Neural cell (in vitro differentiated cells): ENCODE measurements at regions not wholly inside any gene's neighbourhood (a gene's known extent, or its start where the extent isn't known, plus 50 kb on each side); places are given as distances from the start of the nearest gene placed in this dataset.

ENCODE experiments used
- H2AFZ ChIP-seq: fragments of 200-600, 300-800 bp; sonication (generic), shearing (Covaris generic); 2 replicates; pipeline ENCODE4 v1.6.0; 2014; ENCODE audit warnings: low read depth, mild to moderate bottlenecking, antibody characterized with exemption, low read length, moderate library complexity
- H3F3A ChIP-seq: fragments of 200-600 bp; shearing (Covaris generic); 2 replicates; pipeline ENCODE4 v1.6.1; 2016; ENCODE audit warnings: mild to moderate bottlenecking, moderate library complexity, mixed read lengths, antibody characterized with exemption, low read length; ENCODE audit not compliant: insufficient read depth, poor library complexity, severe bottlenecking
- H3K27ac ChIP-seq: fragments of 200-600, 300-800 bp; sonication (generic), shearing (Covaris generic); 2 replicates; pipeline ENCODE4 v1.5.1; 2014; ENCODE audit warnings: mild to moderate bottlenecking, low read length, moderate library complexity
- H3K27me3 ChIP-seq: fragments of 300-800, 200-600 bp; sonication (generic), shearing (Covaris generic); 2 replicates; pipeline ENCODE4 v1.6.0; 2014; ENCODE audit warnings: mild to moderate bottlenecking, low read depth, low read length, moderate library complexity; ENCODE audit not compliant: insufficient read depth
- H3K36me3 ChIP-seq: fragments of 300-800, 200-600 bp; sonication (generic), shearing (Covaris generic); 2 replicates; pipeline ENCODE4 v1.5.1; 2014; ENCODE audit warnings: mild to moderate bottlenecking, antibody characterized with exemption, low read length, moderate library complexity; ENCODE audit not compliant: insufficient read depth
- H3K4me2 ChIP-seq: fragments of 300-800, 200-600 bp; sonication (generic), shearing (Covaris generic); 2 replicates; pipeline ENCODE4 v1.6.0; 2014; ENCODE audit warnings: mild to moderate bottlenecking, low read length
- H3K4me3 ChIP-seq: fragments of 300-800, 200-600 bp; sonication (generic), shearing (Covaris generic); 2 replicates; pipeline ENCODE4 v1.5.1; 2014; ENCODE audit warnings: mild to moderate bottlenecking, low read length, moderate library complexity
- H3K79me2 ChIP-seq: fragments of 200-600 bp; shearing (Covaris generic); replicated peaks from 2 replicates; pipeline ENCODE4 v1.6.0; 2014; ENCODE audit warnings: mild to moderate bottlenecking, low read length, moderate library complexity; ENCODE audit not compliant: insufficient read depth
- H3K9ac ChIP-seq: fragments of 300-800, 200-600 bp; sonication (generic), shearing (Covaris generic); 2 replicates; pipeline ENCODE4 v1.6.1; 2016; ENCODE audit warnings: mild to moderate bottlenecking, low read length, mixed read lengths
- H3K9me2 ChIP-seq: fragments of 200-600 bp; shearing (Covaris generic); 2 replicates; pipeline ENCODE4 v1.6.1; 2016; ENCODE audit warnings: mild to moderate bottlenecking, low read length, mixed read lengths; ENCODE audit not compliant: insufficient read depth
- H3K9me3 ChIP-seq: fragments of 200-600, 300-800 bp; sonication (generic), shearing (Covaris generic); 2 replicates; pipeline ENCODE4 v1.6.1; 2016; ENCODE audit warnings: mild to moderate bottlenecking, mixed run types, low read length, moderate library complexity, mixed read lengths
- H4K20me1 ChIP-seq: fragments of 200-600 bp; shearing (Covaris generic); 2 replicates; pipeline ENCODE4 v1.6.1; 2016; ENCODE audit warnings: mild to moderate bottlenecking, mixed run types; ENCODE audit not compliant: insufficient read depth
- EP300 ChIP-seq: fragments of 450-650 bp; conservative IDR thresholded peaks from 2 replicates; pipeline ENCODE4 v1.6.1; 2014; ENCODE audit warnings: antibody characterized with exemption, mild to moderate bottlenecking, moderate library complexity; ENCODE audit not compliant: poor library complexity, severe bottlenecking
- EZH2 ChIP-seq: fragments of 200-600, 300-800 bp; shearing (Covaris generic), sonication (generic); IDR thresholded peaks from 2 replicates; pipeline ENCODE4 v1.6.1; 2014; ENCODE audit warnings: antibody characterized with exemption, low read length, borderline replicate concordance, mild to moderate bottlenecking; ENCODE audit not compliant: insufficient read depth, poor library complexity, severe bottlenecking
- MXI1 ChIP-seq: fragments of 450-650 bp; conservative IDR thresholded peaks from 2 replicates; pipeline ENCODE4 v1.6.1; 2014; ENCODE audit warnings: antibody characterized with exemption, mild to moderate bottlenecking; ENCODE audit not compliant: poor library complexity, severe bottlenecking
- POLR2AphosphoS5 ChIP-seq: IDR thresholded peaks from 2 replicates; pipeline ENCODE4 v1.6.1; 2012
- RAD21 ChIP-seq: fragments of 450-650 bp; conservative IDR thresholded peaks from 2 replicates; pipeline ENCODE4 v1.6.1; 2014; ENCODE audit warnings: antibody characterized with exemption, mild to moderate bottlenecking, moderate library complexity
- SMC3 ChIP-seq: fragments of 450-650 bp; conservative IDR thresholded peaks from 2 replicates; pipeline ENCODE4 v1.6.1; 2014; ENCODE audit warnings: antibody characterized with exemption, mild to moderate bottlenecking, moderate library complexity; ENCODE audit not compliant: poor library complexity
- TAF1 ChIP-seq: IDR thresholded peaks from 2 replicates; pipeline ENCODE4 v1.6.1; 2012; ENCODE audit warnings: low read depth
- TF ChIP-seq, protein P1 (sequence below): fragments of 450-650 bp; IDR thresholded peaks from 2 replicates; pipeline ENCODE4 v1.5.1; 2014; ENCODE audit warnings: antibody characterized with exemption, mild to moderate bottlenecking, moderate library complexity; ENCODE audit not compliant: poor library complexity, severe bottlenecking
- TF ChIP-seq, protein P2 (sequence below): IDR thresholded peaks from 2 replicates; pipeline ENCODE4 v1.6.1; 2012; ENCODE audit warnings: borderline replicate concordance

DNA sequence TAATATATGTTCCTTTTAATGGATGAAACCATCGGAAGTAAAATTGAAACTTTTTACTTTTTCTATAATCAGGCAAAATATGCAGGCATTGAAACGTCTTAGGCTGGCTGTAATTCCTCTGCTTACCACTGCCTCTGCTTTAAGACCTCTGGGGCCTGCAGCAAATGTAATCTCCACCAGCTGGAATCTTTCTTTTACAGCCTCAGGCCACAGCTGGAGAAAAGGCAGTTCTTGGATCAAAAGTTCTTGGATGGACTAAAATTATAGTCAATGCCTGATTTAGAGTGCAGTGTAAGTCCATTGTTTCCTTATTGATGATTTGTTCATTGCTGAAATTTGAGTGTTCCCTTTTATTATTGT lies 396.7 kb downstream of the KCTD16 start:
- H3K9me2 ChIP-seq: no peaks in the 10 kb centered on the region
- no peak overlapping the region for H3K27ac ChIP-seq
- H3K36me3 ChIP-seq: no peaks in the 10 kb centered on the region
- peaks cover 11% of the 10 kb centered on the region for H3K9me3 ChIP-seq
- H3K79me2 ChIP-seq: no peaks in the 10 kb centered on the region
- no peak overlapping the region for H2AFZ ChIP-seq
- TF ChIP-seq, protein P1, sequence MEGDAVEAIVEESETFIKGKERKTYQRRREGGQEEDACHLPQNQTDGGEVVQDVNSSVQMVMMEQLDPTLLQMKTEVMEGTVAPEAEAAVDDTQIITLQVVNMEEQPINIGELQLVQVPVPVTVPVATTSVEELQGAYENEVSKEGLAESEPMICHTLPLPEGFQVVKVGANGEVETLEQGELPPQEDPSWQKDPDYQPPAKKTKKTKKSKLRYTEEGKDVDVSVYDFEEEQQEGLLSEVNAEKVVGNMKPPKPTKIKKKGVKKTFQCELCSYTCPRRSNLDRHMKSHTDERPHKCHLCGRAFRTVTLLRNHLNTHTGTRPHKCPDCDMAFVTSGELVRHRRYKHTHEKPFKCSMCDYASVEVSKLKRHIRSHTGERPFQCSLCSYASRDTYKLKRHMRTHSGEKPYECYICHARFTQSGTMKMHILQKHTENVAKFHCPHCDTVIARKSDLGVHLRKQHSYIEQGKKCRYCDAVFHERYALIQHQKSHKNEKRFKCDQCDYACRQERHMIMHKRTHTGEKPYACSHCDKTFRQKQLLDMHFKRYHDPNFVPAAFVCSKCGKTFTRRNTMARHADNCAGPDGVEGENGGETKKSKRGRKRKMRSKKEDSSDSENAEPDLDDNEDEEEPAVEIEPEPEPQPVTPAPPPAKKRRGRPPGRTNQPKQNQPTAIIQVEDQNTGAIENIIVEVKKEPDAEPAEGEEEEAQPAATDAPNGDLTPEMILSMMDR: no peak
- no peak for TF ChIP-seq RAD21
- no peak for TF ChIP-seq EP300
- TF ChIP-seq, protein P2, sequence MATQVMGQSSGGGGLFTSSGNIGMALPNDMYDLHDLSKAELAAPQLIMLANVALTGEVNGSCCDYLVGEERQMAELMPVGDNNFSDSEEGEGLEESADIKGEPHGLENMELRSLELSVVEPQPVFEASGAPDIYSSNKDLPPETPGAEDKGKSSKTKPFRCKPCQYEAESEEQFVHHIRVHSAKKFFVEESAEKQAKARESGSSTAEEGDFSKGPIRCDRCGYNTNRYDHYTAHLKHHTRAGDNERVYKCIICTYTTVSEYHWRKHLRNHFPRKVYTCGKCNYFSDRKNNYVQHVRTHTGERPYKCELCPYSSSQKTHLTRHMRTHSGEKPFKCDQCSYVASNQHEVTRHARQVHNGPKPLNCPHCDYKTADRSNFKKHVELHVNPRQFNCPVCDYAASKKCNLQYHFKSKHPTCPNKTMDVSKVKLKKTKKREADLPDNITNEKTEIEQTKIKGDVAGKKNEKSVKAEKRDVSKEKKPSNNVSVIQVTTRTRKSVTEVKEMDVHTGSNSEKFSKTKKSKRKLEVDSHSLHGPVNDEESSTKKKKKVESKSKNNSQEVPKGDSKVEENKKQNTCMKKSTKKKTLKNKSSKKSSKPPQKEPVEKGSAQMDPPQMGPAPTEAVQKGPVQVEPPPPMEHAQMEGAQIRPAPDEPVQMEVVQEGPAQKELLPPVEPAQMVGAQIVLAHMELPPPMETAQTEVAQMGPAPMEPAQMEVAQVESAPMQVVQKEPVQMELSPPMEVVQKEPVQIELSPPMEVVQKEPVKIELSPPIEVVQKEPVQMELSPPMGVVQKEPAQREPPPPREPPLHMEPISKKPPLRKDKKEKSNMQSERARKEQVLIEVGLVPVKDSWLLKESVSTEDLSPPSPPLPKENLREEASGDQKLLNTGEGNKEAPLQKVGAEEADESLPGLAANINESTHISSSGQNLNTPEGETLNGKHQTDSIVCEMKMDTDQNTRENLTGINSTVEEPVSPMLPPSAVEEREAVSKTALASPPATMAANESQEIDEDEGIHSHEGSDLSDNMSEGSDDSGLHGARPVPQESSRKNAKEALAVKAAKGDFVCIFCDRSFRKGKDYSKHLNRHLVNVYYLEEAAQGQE: no peak
- TF ChIP-seq SMC3: no peak
- TF ChIP-seq POLR2AphosphoS5: no peak
- H3K4me3 ChIP-seq: no peak overlapping the region
- no peak overlapping the region for H3K4me2 ChIP-seq
- H3K27me3 ChIP-seq: no peaks in the 10 kb centered on the region
- no peak overlapping the region for H3K9ac ChIP-seq
- no peaks in the 10 kb centered on the region for H4K20me1 ChIP-seq
- no peaks in the 10 kb centered on the region for H3F3A ChIP-seq

DNA sequence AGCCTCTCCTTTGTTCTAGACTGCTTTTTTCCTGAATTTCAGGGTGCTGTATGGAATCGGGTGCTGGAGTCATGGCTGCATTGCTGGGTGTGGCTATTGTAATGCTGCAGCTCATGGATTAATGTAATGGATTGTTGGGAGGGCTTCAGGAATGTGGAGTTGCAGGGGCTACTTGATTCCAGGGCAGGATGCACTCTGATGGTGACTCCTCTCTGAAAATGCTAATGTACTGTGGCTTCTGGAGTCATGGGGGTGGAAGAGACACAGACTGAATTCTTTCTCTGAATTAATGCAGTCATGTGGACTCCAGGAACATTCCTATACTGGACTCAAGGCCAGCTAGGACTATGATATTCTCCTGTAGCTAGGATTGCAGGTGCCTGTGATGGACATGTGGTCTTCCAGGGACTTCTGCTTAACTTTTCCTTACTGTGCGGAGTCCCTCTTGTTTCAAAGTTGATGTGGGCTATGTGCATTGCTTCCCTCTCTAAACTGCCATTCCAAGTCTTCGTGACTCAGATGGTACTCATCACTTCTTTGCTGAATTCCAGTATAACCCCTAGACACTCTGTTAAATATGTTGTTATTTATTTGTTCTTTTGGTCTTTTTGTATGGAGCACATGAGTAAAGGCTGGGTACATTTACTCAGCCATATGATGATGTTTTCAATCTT lies 396.2 kb downstream of the KCTD16 start:
- Histone ChIP-seq H3K79me2 (no peaks in the 10 kb centered on the region), H3K4me3 (no peak overlapping the region), H3K27me3 (no peaks in the 10 kb centered on the region), H3F3A (no peaks in the 10 kb centered on the region), H3K9me2 (no peaks in the 10 kb centered on the region), H2AFZ (no peak overlapping the region), H3K4me2 (no peak overlapping the region), H3K9ac (no peak overlapping the region), H3K9me3 (peaks cover 11% of the 10 kb centered on the region), H3K36me3 (no peaks in the 10 kb centered on the region), H4K20me1 (no peaks in the 10 kb centered on the region), H3K27ac (no peak overlapping the region)
- TF ChIP-seq, protein P1: no peak
- TF ChIP-seq TAF1 (no peak), EP300 (no peak), SMC3 (no peak), EZH2 (no peak), MXI1 (no peak), RAD21 (no peak), POLR2AphosphoS5 (no peak)
- TF ChIP-seq, protein P2: no peak
